ENCODE measurements at regions not wholly inside any gene's neighbourhood (a gene's known extent, or its start where the extent isn't known, plus 50 kb on each side); places are given as distances from the start of the nearest gene placed in this dataset.
A peak's percentile ranks its signal among the peaks of the same experiment; 100 is the strongest.

DNA sequence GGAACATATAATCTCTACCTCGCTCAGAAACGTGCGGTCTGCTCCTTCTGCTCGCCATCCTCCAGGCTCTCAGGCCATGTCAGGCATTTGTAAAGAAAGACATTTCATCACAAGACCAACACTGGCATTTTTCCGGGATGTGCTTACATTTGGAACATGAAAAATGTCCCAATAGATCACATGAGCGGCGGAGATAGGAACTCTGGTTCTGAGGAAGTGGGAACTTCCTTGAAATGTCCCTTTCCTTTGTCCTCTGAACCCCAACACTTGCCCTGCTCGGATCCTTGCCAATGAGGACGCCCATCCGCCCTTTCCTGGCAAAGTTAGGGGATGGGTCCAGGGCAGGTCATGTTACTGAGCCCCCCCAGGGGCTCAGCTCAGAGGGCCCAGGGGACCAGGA lies 130.5 kb downstream of the MAF start:
- Histone ChIP-seq H3K4me1 (ENCODE audit: control insufficient read depth in 5 of 5, insufficient read depth in 5 of 5, low read length in 5 of 5) (peaks cover 0 to 5% (median 0%) of the 10 kb centered on the region in 5 donors), H3K36me3 (ENCODE audit: control insufficient read depth in 4 of 4, insufficient read depth in 4 of 4, low read length in 4 of 4) (no peaks in the 10 kb centered on the region), H3K9ac (ENCODE audit: insufficient read depth in 1 of 2, low read length in 2 of 2) (no peak overlapping the region), H3K27ac (ENCODE audit: low read depth in 1 of 2, low read length in 1 of 2) (no peak overlapping the region), H3K9me3 (ENCODE audit: control insufficient read depth in 4 of 4, insufficient read depth in 3 of 4, low read length in 3 of 4) (no peaks in the 10 kb centered on the region), H3K4me3 (no peak overlapping the region), H3K27me3 (ENCODE audit: control insufficient read depth in 3 of 3, insufficient read depth in 3 of 3, low read length in 2 of 3) (no peaks in the 10 kb centered on the region)
- WGBS, 2 donors: 60 to 68% methylated on average over 10 of the region's 10 CpGs
- TF ChIP-seq, protein P1, sequence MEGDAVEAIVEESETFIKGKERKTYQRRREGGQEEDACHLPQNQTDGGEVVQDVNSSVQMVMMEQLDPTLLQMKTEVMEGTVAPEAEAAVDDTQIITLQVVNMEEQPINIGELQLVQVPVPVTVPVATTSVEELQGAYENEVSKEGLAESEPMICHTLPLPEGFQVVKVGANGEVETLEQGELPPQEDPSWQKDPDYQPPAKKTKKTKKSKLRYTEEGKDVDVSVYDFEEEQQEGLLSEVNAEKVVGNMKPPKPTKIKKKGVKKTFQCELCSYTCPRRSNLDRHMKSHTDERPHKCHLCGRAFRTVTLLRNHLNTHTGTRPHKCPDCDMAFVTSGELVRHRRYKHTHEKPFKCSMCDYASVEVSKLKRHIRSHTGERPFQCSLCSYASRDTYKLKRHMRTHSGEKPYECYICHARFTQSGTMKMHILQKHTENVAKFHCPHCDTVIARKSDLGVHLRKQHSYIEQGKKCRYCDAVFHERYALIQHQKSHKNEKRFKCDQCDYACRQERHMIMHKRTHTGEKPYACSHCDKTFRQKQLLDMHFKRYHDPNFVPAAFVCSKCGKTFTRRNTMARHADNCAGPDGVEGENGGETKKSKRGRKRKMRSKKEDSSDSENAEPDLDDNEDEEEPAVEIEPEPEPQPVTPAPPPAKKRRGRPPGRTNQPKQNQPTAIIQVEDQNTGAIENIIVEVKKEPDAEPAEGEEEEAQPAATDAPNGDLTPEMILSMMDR (IDR thresholded peaks at IDR 0.05; ENCODE audit: control extremely low read depth, extremely low read depth): no peak
- ATAC-seq (ENCODE audit: insufficient read depth, low FRiP score) (peak; percentile 57), DNase-seq (peak in 1 of 3 donors; percentile 12)

DNA sequence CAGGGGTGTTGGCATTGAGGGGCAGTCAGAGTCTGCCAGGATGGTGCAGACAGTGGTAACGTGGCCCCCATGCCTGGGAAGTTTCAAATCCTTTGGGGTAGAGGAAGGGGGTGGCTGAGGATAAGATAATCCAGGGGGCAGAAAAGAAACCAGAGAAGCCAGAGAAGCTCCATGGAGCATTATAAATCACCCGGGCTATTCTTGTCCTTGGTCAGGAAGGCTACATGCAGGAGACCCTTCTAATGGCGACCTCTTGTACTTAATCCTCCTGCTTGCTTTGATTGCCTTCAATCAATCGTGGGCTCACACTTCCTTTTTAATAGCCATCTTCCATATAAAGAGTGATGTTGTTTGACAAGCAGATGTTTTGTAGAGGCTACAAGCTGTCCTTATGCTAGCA lies 131.9 kb downstream of the MAF start:
- 79 to 86% methylated on average over 4 of the region's 4 CpGs for WGBS, 2 donors
- ATAC-seq (ENCODE audit: insufficient read depth, low FRiP score): no peak

DNA sequence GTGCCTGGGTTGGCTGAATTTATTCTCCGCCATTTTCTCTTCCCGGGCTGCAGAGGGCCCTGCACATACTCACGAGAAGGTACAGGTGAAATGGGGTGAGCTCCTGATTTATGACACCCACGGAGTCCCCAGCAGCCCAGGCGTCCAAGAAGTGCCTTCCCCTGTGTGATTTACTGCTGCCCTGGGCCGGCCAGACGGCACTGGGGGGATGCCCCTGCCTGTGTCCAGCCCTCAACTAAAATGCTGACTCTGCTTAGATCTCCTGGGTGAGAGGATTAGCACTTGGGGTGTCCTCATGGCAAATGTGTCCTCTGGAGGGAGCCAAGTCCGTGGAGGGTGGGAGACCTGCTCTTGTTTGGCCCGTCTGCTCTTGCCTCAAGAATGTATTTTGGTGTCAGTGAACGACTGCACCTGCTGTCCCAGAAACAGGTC lies 132.4 kb downstream of the MAF start:
- DNase-seq (no peak), ATAC-seq (ENCODE audit: insufficient read depth, low FRiP score) (no peak)
- Histone ChIP-seq H3K4me1 (ENCODE audit: control insufficient read depth in 5 of 5, insufficient read depth in 5 of 5, low read length in 5 of 5) (peaks cover 0 to 5% (median 0%) of the 10 kb centered on the region in 5 donors), H3K9ac (ENCODE audit: insufficient read depth in 1 of 2, low read length in 2 of 2) (no peak overlapping the region), H3K9me3 (ENCODE audit: control insufficient read depth in 4 of 4, insufficient read depth in 3 of 4, low read length in 3 of 4) (no peaks in the 10 kb centered on the region), H3K36me3 (ENCODE audit: control insufficient read depth in 4 of 4, insufficient read depth in 4 of 4, low read length in 4 of 4) (no peaks in the 10 kb centered on the region), H3K27me3 (ENCODE audit: control insufficient read depth in 3 of 3, insufficient read depth in 3 of 3, low read length in 2 of 3) (no peaks in the 10 kb centered on the region), H3K4me3 (no peak overlapping the region), H3K27ac (ENCODE audit: low read depth in 1 of 2, low read length in 1 of 2) (no peak overlapping the region)
- TF ChIP-seq, protein P1 (IDR thresholded peaks at IDR 0.05; ENCODE audit: control extremely low read depth, extremely low read depth): no peak
- 87 to 94% methylated on average over 10 of the region's 10 CpGs for WGBS, 2 donors

More for the DNA sequence above, 131.9 kb downstream of the MAF start:
- no peak overlapping the region for H3K4me3 ChIP-seq
- H3K27ac ChIP-seq (ENCODE audit: low read depth in 1 of 2, low read length in 1 of 2): no peak overlapping the region
- peaks cover 0 to 5% (median 0%) of the 10 kb centered on the region in 5 donors for H3K4me1 ChIP-seq (ENCODE audit: control insufficient read depth in 5 of 5, insufficient read depth in 5 of 5, low read length in 5 of 5)
- no peaks in the 10 kb centered on the region for H3K36me3 ChIP-seq (ENCODE audit: control insufficient read depth in 4 of 4, insufficient read depth in 4 of 4, low read length in 4 of 4)
- TF ChIP-seq, protein P1 (IDR thresholded peaks at IDR 0.05; ENCODE audit: control extremely low read depth, extremely low read depth): no peak
- H3K27me3 ChIP-seq (ENCODE audit: control insufficient read depth in 3 of 3, insufficient read depth in 3 of 3, low read length in 2 of 3): no peaks in the 10 kb centered on the region
- no peak overlapping the region for H3K9ac ChIP-seq (ENCODE audit: insufficient read depth in 1 of 2, low read length in 2 of 2)
- DNase-seq: no peak
- no peaks in the 10 kb centered on the region for H3K9me3 ChIP-seq (ENCODE audit: control insufficient read depth in 4 of 4, insufficient read depth in 3 of 4, low read length in 3 of 4)

DNA sequence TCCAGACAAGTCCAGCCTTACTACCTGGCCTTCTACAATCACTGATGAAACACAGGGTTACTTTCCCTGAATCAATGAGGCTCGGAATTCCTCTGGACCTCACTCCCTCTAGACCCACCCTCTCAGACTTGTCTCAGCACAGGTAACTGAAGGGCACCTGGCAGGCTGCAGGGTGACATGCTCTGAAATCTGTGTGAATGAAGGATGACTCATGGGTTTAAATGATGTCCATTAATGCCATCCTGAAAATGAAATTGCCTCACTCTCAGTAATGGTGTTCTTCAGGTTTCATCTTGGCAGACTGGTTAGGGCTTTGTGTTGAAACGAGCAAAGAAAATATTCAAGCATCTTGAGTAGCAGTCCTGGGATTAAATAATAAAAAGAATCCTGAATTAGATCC lies 134.4 kb downstream of the MAF start:
- TF ChIP-seq, protein P1 (IDR thresholded peaks at IDR 0.05; ENCODE audit: control extremely low read depth, extremely low read depth): no peak

More for the DNA sequence above, 134.4 kb downstream of the MAF start:
- H3K36me3 ChIP-seq (ENCODE audit: control insufficient read depth in 4 of 4, insufficient read depth in 4 of 4, low read length in 4 of 4): no peaks in the 10 kb centered on the region
- DNase-seq (no peak), ATAC-seq (ENCODE audit: insufficient read depth, low FRiP score) (no peak)
- 80 to 85% methylated on average over 2 of the region's 2 CpGs for WGBS, 2 donors
- H3K9me3 ChIP-seq (ENCODE audit: control insufficient read depth in 4 of 4, insufficient read depth in 3 of 4, low read length in 3 of 4): no peaks in the 10 kb centered on the region
- H3K27ac ChIP-seq (ENCODE audit: low read depth in 1 of 2, low read length in 1 of 2): no peak overlapping the region
- no peak overlapping the region for H3K4me3 ChIP-seq
- H3K9ac ChIP-seq (ENCODE audit: insufficient read depth in 1 of 2, low read length in 2 of 2): no peak overlapping the region
- H3K27me3 ChIP-seq (ENCODE audit: control insufficient read depth in 3 of 3, insufficient read depth in 3 of 3, low read length in 2 of 3): no peaks in the 10 kb centered on the region
- peaks cover 0 to 5% (median 0%) of the 10 kb centered on the region in 5 donors for H3K4me1 ChIP-seq (ENCODE audit: control insufficient read depth in 5 of 5, insufficient read depth in 5 of 5, low read length in 5 of 5)

Measured in lung (tissue), 11 donors.